HCT116 (cell line): ENCODE measurements at regions not wholly inside any gene's neighbourhood (a gene's known extent, or its start where the extent isn't known, plus 50 kb on each side); places are given as distances from the start of the nearest gene placed in this dataset.

Source experiments
- CEBPB ChIP-seq: IDR thresholded peaks from 2 replicates; pipeline ENCODE4 v1.6.1; 2012; ENCODE audit warnings: low read depth
- CTCF ChIP-seq, 3 experiments: fragments of 200-600 bp in 1 of 3; sonication (generic) in 1 of 3; IDR thresholded peaks in 2 of 3; conservative IDR thresholded peaks in 1 of 3; 2 replicates each; pipeline ENCODE4 v1.5.1; 2012 to 2017; ENCODE audit warnings: low read depth in 2 of 3, low read length in 2 of 3, antibody characterized with exemption in 1 of 3, borderline replicate concordance in 1 of 3, control low read depth in 1 of 3, mild to moderate bottlenecking in 1 of 3, mixed read lengths in 1 of 3, mixed run types in 1 of 3, moderate library complexity in 1 of 3; ENCODE audit not compliant: insufficient read depth in 1 of 3
- EGR1 ChIP-seq: IDR thresholded peaks from 2 replicates; pipeline ENCODE4 v1.6.1; 2012; ENCODE audit warnings: low read depth
- ELF1 ChIP-seq: IDR thresholded peaks from 2 replicates; pipeline ENCODE4 v1.6.1; 2012; ENCODE audit warnings: low read depth, borderline replicate concordance
- EZH2 ChIP-seq: fragments of 200-600 bp; sonication (generic); IDR thresholded peaks from 2 replicates; pipeline ENCODE4 v1.6.1; 2017; ENCODE audit warnings: antibody characterized with exemption, mixed run types
- EZH2phosphoT487 ChIP-seq: fragments of 200-600 bp; IDR thresholded peaks from 2 replicates; pipeline ENCODE4 v1.6.1; 2018; ENCODE audit warnings: antibody characterized with exemption, borderline replicate concordance
- MAX ChIP-seq: IDR thresholded peaks from 2 replicates; pipeline ENCODE4 v1.6.1; 2012
- POLR2A ChIP-seq: IDR thresholded peaks from 2 replicates; pipeline ENCODE4 v1.7.0; 2011; ENCODE audit warnings: borderline replicate concordance; ENCODE audit not compliant: insufficient read depth, insufficient read length; ENCODE audit errors: extremely low read depth
- POLR2AphosphoS5 ChIP-seq: IDR thresholded peaks from 2 replicates; pipeline ENCODE4 v1.6.1; 2011; ENCODE audit warnings: mild to moderate bottlenecking, low read depth, low read length, moderate library complexity
- RAD21 ChIP-seq: IDR thresholded peaks from 2 replicates; pipeline ENCODE4 v1.6.1; 2012; ENCODE audit warnings: low read depth, mild to moderate bottlenecking
- REST ChIP-seq: IDR thresholded peaks from 2 replicates; pipeline ENCODE4 v1.6.1; 2012; ENCODE audit warnings: low read depth
- TCF7L2 ChIP-seq: IDR thresholded peaks from 2 replicates; pipeline ENCODE4 v1.7.0; 2011; ENCODE audit warnings: borderline replicate concordance, inconsistent platforms; ENCODE audit not compliant: insufficient read depth, insufficient read length; ENCODE audit errors: extremely low read depth
- ZNF274 ChIP-seq: fragments of 200-500 bp; sonication (Bioruptor generic); IDR thresholded peaks from 2 replicates; pipeline ENCODE4 v1.6.1; 2014; ENCODE audit warnings: mild to moderate bottlenecking, low read depth, low read length, inconsistent platforms

- TF ChIP-seq POLR2A (no peak), CTCF (IDR thresholded peaks at IDR 0.05 in 2 of 3, conservative IDR thresholded peaks at IDR 0.05 in 1 of 3; ENCODE audit: borderline replicate concordance in 1 of 3, insufficient read depth in 1 of 3, low read depth in 2 of 3, low read length in 2 of 3) (no peak), EGR1 (no peak), EZH2phosphoT487 (no peak), RAD21 (no peak), MAX (no peak), EZH2 (no peak), TCF7L2 (no peak), ZNF274 (no peak), POLR2AphosphoS5 (no peak), ELF1 (no peak), CEBPB (no peak), REST (no peak)
Observed at GRCh38 chr14:97052001-97052400, 254.8 kb downstream of the VRK1 start.
